HG03025 (cell line): ENCODE measurements at regions not wholly inside any gene's neighbourhood (a gene's known extent, or its start where the extent isn't known, plus 50 kb on each side); places are given as distances from the start of the nearest gene placed in this dataset.
"Not testable (repeated sequence)": the region's sequence is repeated elsewhere in the genome, so short reads cannot be mapped to it uniquely, and the experiment has no call there.

ENCODE experiments used
- ATAC-seq: cut with Tn5 transposase; IDR thresholded peaks from one replicate; pipeline ENCODE4 v1.9.1; 2021; ENCODE audit warnings: mild to moderate bottlenecking, moderate library complexity; ENCODE audit not compliant: unreplicated experiment, low FRiP score

GRCh38 chr11:19419021-19419750 is 178.4 kb upstream of the E2F8 start:
- no peak for ATAC-seq

- no peak for ATAC-seq
Measured at GRCh38 chr11:19418221-19418620, 177.5 kb upstream of the E2F8 start.

- ATAC-seq, result not testable (repeated sequence)
Measured at GRCh38 chr11:19412070-19412469, 171.3 kb upstream of the E2F8 start.

- peak; percentile 59 for ATAC-seq
Measured at GRCh38 chr11:19410032-19410431, 169.3 kb upstream of the E2F8 start.

DNA sequence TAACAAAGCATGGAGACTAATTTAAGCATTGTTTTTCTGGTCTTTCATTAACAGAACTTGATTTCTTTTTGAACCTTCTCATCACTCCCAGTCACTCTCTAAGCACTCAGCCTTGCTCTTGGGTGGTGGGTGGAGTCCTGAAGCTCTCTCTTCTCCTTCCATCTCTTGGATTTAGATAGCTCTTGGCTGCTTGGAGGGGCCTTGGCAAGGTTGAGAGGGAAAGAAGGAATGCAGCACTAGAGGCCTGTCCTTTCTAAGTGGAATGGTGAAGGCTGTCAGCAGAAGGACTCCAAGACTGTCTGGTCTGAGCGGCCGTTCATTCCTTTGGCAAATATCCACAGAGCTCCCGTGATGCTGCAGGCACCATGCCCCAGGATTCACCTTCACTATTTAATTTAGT is 168.6 kb upstream of the E2F8 start:
- ATAC-seq, result no peak

DNA sequence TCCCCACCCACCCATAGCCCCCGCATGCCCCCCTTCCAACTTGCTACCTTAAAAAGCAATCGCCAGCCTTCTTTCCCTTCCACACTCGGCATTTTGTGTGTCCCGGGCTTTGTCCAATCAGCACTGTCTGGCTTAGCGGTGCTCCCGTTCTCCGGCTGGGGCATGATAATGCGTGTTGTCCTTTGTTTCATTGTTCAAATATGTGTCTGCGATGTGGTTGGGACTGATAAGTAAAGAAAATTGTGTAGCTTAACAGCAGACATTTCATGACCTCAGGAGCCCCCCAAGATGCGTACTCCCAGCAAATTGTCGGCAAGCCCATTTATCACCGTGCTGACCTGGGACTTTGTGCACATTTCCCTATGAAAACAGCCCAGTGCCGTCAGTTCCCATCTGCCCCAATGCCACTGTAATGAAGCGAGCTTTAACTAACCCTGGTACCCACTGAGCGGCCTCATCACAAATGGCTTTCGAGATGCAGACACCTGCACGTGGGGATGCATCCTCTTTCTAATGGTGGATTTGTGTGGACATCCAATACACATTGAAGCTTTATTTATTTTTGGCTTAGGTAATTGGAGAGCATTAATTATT is 167.0 kb upstream of the E2F8 start:
- no peak for ATAC-seq

- ATAC-seq, result no peak
Measured at GRCh38 chr11:19405966-19406365, 165.2 kb upstream of the E2F8 start.

DNA sequence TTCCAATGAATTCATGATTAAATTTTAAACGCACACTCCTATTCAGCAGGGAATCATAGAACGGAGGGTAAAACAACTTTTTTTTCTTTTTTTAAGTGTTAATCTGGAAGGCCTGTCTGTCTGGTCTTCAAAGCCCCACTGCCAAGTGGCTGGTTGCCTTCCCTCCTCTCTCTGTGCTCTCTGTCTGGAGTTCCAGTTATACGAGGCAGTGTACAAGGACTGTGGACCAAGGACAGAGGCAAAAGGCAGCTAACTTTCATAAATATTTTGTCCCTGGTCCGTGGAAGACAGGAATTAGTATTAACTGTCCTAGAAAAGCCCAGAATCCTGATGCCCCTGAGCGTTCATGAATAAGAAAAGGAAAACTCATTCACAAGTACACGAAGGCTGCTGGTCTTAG is 164.0 kb upstream of the E2F8 start:
- ATAC-seq, result no peak

DNA sequence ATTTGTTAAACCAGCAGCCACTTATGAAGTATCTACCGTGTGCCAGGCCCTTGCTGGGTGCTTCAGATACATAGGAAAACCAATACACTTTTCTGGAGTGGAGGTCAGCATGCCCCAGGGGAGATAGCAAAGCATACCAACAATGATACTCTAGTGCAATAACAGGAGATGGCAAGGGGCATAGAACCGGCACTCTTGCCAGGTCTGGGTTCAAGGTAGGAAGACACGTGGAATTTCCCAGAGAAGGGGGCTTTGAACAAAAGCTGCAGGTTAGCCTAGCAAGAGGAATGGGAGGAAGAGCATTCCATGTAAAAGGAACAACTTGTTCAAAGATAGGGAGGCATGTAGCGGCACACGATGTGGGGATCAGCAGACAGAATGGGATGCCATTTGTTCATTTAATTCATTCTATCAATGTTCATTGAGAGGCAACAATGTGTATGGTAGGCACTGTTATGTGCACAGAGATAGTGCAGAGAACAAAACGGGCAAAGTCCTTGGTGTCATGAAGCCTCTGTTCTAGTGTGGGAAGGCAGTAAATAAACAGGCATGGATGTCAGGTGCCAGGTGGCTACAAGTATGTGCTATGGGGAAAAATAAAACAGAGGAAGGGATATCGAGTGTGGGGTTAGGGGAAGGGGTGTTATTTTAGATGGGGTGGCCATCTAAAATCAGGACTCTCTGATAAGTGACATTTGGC is 162.6 kb upstream of the E2F8 start:
- ATAC-seq, result no peak

- no peak for ATAC-seq
Measured at GRCh38 chr11:19400296-19400695, 159.6 kb upstream of the E2F8 start.

GRCh38 chr11:19398772-19399527 is 158.2 kb upstream of the E2F8 start:
- no peak for ATAC-seq

DNA sequence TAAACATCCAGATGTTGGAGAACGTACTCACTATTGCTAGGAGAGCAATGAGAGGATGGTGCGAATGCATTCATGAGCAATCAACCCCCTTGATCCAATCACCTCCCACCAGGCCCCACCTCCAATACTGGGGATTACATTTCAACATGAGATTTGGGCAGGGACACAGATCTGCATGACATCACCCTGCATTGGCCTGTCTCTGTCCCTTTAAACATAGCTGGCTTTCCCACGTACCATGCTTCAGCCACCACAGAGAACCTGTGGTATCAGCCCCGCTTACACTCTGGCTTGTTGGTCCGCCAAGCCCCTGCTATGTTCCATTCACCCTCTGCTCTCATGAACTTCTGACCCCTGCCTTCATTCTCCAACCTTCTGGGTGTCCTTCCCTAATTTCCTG is 157.5 kb upstream of the E2F8 start:
- no peak for ATAC-seq

GRCh38 chr11:19395050-19395449 is 154.3 kb upstream of the E2F8 start:
- no peak for ATAC-seq

- no peak for ATAC-seq
Measured at GRCh38 chr11:19394525-19395016, 153.8 kb upstream of the E2F8 start.

GRCh38 chr11:19393941-19394340 is 153.2 kb upstream of the E2F8 start:
- ATAC-seq, result no peak

DNA sequence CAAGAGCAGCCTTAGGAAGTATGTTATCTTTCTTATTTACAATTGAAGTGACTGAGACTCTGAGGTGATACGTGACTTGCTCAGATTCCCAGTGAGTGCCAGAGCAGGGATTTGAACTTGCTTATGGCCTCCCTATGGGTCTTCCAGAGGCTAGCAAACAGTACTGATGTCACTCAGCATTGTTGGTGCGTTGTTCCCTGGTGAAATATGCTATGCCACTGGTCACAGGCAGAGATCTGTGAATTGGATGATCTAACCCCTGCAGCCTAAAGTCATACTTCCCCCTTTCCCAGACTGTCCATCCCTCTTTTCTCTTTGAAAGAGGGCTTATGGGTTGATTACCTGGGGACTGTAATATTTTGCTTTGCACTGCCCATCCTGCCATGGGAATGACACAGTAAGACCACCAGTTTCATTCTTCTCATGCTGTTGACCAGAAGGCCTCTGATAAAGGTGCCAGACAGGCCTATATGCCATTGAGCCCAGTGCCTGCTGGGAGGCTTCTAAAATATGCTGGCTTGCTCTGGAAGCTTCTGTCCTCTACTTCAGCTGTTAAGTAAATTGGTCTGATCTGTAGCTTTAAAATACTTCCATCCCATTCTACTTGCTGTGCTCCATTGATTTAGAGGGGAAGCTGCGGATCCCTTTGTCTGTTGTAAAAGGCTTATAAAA is 152.2 kb upstream of the E2F8 start:
- ATAC-seq, result no peak

DNA sequence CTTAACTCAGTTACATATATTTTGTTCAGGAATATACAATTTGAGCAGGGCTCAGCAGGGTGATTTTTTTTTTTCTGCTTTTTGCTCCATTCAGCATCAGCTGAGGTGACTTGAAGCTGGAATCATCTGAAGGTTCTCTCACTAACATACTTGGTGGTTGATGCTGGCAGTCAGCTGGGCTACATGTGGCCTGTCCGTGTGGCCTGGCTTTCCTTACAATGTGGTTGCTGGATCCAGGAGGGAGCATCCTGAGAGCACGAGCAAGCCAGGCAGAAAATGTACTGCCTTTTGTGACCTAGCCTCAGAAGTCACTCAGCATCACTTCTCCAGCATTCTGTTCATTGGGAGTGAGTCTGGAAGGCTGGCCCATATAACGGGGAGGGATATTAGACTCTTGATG is 151.6 kb upstream of the E2F8 start:
- no peak for ATAC-seq

DNA sequence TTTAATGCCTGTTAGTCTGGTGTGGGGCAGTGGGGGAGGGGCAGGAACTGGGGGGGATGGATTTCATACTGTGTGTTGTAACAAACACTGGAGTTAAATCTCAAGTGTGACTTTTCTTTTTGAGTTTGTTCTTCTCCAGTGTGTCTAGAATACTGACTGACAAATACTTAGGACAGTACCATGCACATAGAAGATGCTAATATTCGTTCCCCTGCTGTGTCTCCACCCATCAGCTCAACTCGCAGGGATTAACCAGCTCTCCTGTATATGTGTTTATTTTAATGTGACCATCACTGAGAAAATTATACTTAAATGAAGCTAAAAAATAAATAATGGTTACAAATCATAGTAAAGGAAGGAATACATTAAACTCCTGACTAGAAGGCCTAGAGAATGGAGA is 150.9 kb upstream of the E2F8 start:
- ATAC-seq, result no peak

- no peak for ATAC-seq
Measured at GRCh38 chr11:19391026-19391425, 150.3 kb upstream of the E2F8 start.

DNA sequence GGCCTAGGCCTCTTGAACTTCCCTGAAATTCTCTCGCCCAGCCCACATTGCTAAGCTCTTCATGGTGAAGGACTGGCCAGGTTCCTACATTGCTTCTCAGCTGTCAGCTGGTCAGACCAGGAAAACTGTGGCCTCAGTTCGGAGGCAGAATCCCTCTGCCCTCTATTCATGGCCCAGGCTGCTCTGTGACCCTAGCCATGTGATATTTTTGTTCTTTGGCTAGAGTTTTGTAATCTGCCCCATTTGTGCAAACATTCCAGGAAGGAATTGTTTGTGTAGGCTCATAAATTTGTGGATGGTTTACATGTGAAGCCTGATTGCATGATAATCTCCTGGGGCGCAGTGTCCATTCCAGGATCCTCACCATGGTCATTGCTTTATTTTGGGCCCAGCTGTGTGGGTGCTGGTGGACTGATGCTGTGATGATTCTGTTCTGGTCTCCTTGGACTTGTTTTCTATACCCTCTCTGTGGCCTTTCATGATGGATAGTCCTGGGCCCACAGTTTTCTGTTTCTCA is 149.1 kb upstream of the E2F8 start:
- no peak for ATAC-seq
